Activated CD4-positive, CD25-positive, alpha-beta regulatory T cell treated with anti-CD3 and anti-CD28 coated beads, Interleukin-2, amount 50 U/mL, for 24 hours (primary cell): ENCODE measurements at regions not wholly inside any gene's neighbourhood (a gene's known extent, or its start where the extent isn't known, plus 50 kb on each side); places are given as distances from the start of the nearest gene placed in this dataset.
A peak's percentile ranks its signal among the peaks of the same experiment; 100 is the strongest.

Experiments used
- ATAC-seq, 2 donors: fragments of 150-1000 bp; cut with Tn5 transposase; one replicate each; pipeline ENCODE4 v1.10.0; 2021; ENCODE audit warnings: mild to moderate bottlenecking in 1 of 2, moderate library complexity in 1 of 2

- no peak for ATAC-seq
These were observed 83.6 kb downstream of the HPGD start for GRCh38 chr4:174438711-174439110.

- ATAC-seq = no peak
These were observed 84.5 kb downstream of the HPGD start for GRCh38 chr4:174437749-174438148.

GRCh38 chr4:174437324-174437723 lies 85.0 kb downstream of the HPGD start:
- no peak for ATAC-seq

GRCh38 chr4:174436377-174436776 lies 85.9 kb downstream of the HPGD start:
- ATAC-seq = no peak

GRCh38 chr4:174435974-174436373 lies 86.3 kb downstream of the HPGD start:
- ATAC-seq = no peak

GRCh38 chr4:174434455-174434854 lies 87.8 kb downstream of the HPGD start:
- ATAC-seq = no peak

GRCh38 chr4:174430576-174430975 lies 91.7 kb downstream of the HPGD start:
- no peak for ATAC-seq

- no peak for ATAC-seq
These were observed 92.4 kb downstream of the HPGD start for GRCh38 chr4:174429701-174430410.

GRCh38 chr4:174427571-174428140 lies 94.6 kb downstream of the HPGD start:
- ATAC-seq = no peak

GRCh38 chr4:174425669-174426068 lies 96.6 kb downstream of the HPGD start:
- no peak for ATAC-seq

GRCh38 chr4:174423257-174423944 lies 98.9 kb downstream of the HPGD start:
- ATAC-seq = peak; percentile 46 to 74

- ATAC-seq = no peak
These were observed 99.4 kb downstream of the HPGD start for GRCh38 chr4:174422893-174423256.

- no peak for ATAC-seq
These were observed 102.0 kb downstream of the HPGD start for GRCh38 chr4:174420316-174420715.

GRCh38 chr4:174418640-174419212 lies 103.6 kb downstream of the HPGD start:
- ATAC-seq = no peak

- ATAC-seq = no peak
These were observed 113.3 kb downstream of the HPGD start for GRCh38 chr4:174408841-174409552.

GRCh38 chr4:174406383-174406782 lies 115.9 kb downstream of the HPGD start:
- peak in 1 of 2 donors; percentile 30 for ATAC-seq

- no peak for ATAC-seq
These were observed 116.4 kb downstream of the HPGD start for GRCh38 chr4:174405923-174406322.

GRCh38 chr4:174404677-174405076 lies 117.6 kb downstream of the HPGD start:
- no peak for ATAC-seq

- no peak for ATAC-seq
These were observed 119.1 kb downstream of the HPGD start for GRCh38 chr4:174403177-174403543.

- ATAC-seq = no peak
These were observed 118.9 kb downstream of the CEP44 start for GRCh38 chr4:174402470-174403176.

GRCh38 chr4:174401471-174402130 lies 117.9 kb downstream of the CEP44 start:
- no peak for ATAC-seq
